ENCODE measurements at regions not wholly inside any gene's neighbourhood (a gene's known extent, or its start where the extent isn't known, plus 50 kb on each side); places are given as distances from the start of the nearest gene placed in this dataset.

- Mint-ChIP-seq H3K4me3 (no peak overlapping the region), H3K27me3 (no peaks in the 10 kb centered on the region), H3K27ac (no peak overlapping the region), H3K9me3 (no peaks in the 10 kb centered on the region), H3K4me1 (no peaks in the 10 kb centered on the region), H3K36me3 (ENCODE audit: low read depth) (no peaks in the 10 kb centered on the region)
- DNase-seq (no peak), ATAC-seq (ENCODE audit: low read depth) (no peak)
- TF ChIP-seq, protein P1, sequence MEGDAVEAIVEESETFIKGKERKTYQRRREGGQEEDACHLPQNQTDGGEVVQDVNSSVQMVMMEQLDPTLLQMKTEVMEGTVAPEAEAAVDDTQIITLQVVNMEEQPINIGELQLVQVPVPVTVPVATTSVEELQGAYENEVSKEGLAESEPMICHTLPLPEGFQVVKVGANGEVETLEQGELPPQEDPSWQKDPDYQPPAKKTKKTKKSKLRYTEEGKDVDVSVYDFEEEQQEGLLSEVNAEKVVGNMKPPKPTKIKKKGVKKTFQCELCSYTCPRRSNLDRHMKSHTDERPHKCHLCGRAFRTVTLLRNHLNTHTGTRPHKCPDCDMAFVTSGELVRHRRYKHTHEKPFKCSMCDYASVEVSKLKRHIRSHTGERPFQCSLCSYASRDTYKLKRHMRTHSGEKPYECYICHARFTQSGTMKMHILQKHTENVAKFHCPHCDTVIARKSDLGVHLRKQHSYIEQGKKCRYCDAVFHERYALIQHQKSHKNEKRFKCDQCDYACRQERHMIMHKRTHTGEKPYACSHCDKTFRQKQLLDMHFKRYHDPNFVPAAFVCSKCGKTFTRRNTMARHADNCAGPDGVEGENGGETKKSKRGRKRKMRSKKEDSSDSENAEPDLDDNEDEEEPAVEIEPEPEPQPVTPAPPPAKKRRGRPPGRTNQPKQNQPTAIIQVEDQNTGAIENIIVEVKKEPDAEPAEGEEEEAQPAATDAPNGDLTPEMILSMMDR (IDR thresholded peaks at IDR 0.05) = no peak
- intact Hi-C loops (cut with micrococcal nuclease) = no loop called here
- CTCF ChIA-PET = no interaction called here
- POLR2A ChIA-PET = no interaction called here
Measured at GRCh38 chr2:117065912-117066311, 748.6 kb upstream of the DDX18 start.

DNA sequence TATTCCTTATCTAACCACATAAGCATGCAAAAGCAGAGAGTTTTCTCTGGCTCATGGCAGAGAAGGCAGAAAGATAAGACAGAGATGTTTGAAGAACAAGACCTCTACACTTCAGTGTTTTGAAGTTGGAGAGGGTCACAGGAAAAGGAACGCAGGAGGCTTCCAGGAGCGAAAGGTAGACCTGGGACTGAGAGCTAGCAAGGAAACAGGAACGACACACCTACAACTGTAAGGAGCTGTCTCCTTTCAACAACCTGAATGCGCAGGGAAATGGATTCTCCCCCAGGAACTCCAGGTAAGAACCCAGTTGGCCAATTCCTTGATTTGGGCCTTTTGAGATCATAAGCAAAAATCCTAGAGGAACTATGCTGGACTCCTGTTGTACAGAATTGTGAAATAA lies 746.6 kb upstream of the DDX18 start:
- ATAC-seq (ENCODE audit: low read depth) (no peak), DNase-seq (no peak)
- intact Hi-C loops (cut with micrococcal nuclease) = no loop called here
- Mint-ChIP-seq H3K9me3 (no peaks in the 10 kb centered on the region), H3K4me1 (no peaks in the 10 kb centered on the region), H3K27ac (no peak overlapping the region), H3K36me3 (ENCODE audit: low read depth) (no peaks in the 10 kb centered on the region), H3K27me3 (no peaks in the 10 kb centered on the region), H3K4me3 (no peak overlapping the region)
- TF ChIP-seq, protein P1 (IDR thresholded peaks at IDR 0.05) = no peak
- ChIA-PET CTCF (no interaction called here), POLR2A (no interaction called here)

GRCh38 chr2:117068371-117068770 lies 746.1 kb upstream of the DDX18 start:
- Mint-ChIP-seq H3K27me3 (no peaks in the 10 kb centered on the region), H3K36me3 (ENCODE audit: low read depth) (no peaks in the 10 kb centered on the region), H3K27ac (no peak overlapping the region), H3K9me3 (no peaks in the 10 kb centered on the region), H3K4me1 (no peaks in the 10 kb centered on the region), H3K4me3 (no peak overlapping the region)
- ChIA-PET POLR2A (no interaction called here), CTCF (no interaction called here)
- ATAC-seq (ENCODE audit: low read depth) (no peak), DNase-seq (no peak)
- intact Hi-C loops (cut with micrococcal nuclease) = no loop called here
- TF ChIP-seq, protein P1 (IDR thresholded peaks at IDR 0.05) = no peak

- Mint-ChIP-seq H3K4me1 (no peaks in the 10 kb centered on the region), H3K9me3 (no peaks in the 10 kb centered on the region), H3K4me3 (no peak overlapping the region), H3K27me3 (no peaks in the 10 kb centered on the region), H3K27ac (no peak overlapping the region), H3K36me3 (ENCODE audit: low read depth) (no peaks in the 10 kb centered on the region)
- ATAC-seq (ENCODE audit: low read depth) (no peak), DNase-seq (no peak)
- TF ChIP-seq, protein P1 (IDR thresholded peaks at IDR 0.05) = no peak
- POLR2A ChIA-PET = no interaction called here
- CTCF ChIA-PET = no interaction called here
- intact Hi-C loops (cut with micrococcal nuclease) = no loop called here
Measured at GRCh38 chr2:117071556-117072102, 742.9 kb upstream of the DDX18 start.

DNA sequence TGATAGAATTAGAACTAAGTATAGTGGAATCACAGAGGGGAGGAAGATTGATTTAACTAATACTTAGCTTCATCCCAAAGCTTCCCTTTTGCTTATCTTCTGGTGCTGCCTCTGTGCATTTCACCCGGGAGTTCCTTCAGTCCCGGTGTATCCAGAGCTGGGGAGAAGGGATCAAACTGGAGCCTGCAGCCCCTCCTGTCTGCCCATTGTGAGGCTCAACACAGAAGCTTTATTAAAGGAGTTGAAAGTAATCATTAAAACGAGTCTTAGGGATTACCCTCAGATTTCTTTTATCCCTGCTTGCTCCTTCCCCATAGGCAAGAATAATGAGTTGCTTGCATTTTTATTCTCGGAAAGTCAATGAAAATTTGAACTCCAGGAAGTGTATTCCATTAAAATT lies 739.7 kb upstream of the DDX18 start:
- Mint-ChIP-seq H3K9me3 (no peaks in the 10 kb centered on the region), H3K36me3 (ENCODE audit: low read depth) (no peaks in the 10 kb centered on the region), H3K27ac (no peak overlapping the region), H3K4me1 (no peaks in the 10 kb centered on the region), H3K27me3 (no peaks in the 10 kb centered on the region), H3K4me3 (no peak overlapping the region)
- ChIA-PET CTCF (no interaction called here), POLR2A (no interaction called here)
- ATAC-seq (ENCODE audit: low read depth) (no peak), DNase-seq (no peak)
- TF ChIP-seq, protein P1 (IDR thresholded peaks at IDR 0.05) = no peak
- intact Hi-C loops (cut with micrococcal nuclease) = no loop called here
